ENCODE measurements at regions not wholly inside any gene's neighbourhood (a gene's known extent, or its start where the extent isn't known, plus 50 kb on each side); places are given as distances from the start of the nearest gene placed in this dataset.

DNA sequence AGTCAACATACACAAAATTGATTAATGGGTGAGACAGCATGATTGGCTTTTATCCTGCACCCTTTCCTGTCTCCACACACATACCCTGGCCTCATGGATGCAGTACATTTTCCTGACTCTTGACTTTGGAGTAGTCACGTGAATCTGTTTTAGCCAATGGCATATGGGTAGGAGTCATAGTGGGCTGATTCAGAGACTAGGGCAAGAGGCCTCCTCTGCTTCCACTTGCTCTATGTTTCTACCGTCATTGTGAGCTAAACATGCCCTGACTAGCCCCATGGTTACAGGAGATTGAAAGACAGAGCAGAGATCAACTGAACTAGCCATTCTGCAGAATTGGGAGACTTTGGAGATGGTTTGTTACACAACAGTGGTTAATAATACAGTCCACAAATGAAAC is 850.0 kb downstream of the DHX35 start:
- FAIRE-seq (no peak), DNase-seq (no peak)
- no peaks in the 10 kb centered on the region for H3K9me3 ChIP-seq (ENCODE audit: control insufficient read depth in 2 of 3, insufficient read depth in 1 of 3, low read length in 3 of 3)
- H3K27ac ChIP-seq (ENCODE audit: low read depth in 2 of 2, low read length in 2 of 2) = no peak overlapping the region
- no peaks in the 10 kb centered on the region for H3K36me3 ChIP-seq (ENCODE audit: control insufficient read depth in 2 of 3, insufficient read depth in 3 of 3, low read length in 3 of 3)
- intact Hi-C loops (cut with DNase I) = no loop called here
- H3K4me1 ChIP-seq (ENCODE audit: control insufficient read depth in 2 of 3, insufficient read depth in 2 of 3, low read depth in 1 of 3, low read length in 3 of 3) = no peaks in the 10 kb centered on the region
- H3K4me3 ChIP-seq (ENCODE audit: low read length in 3 of 3) = no peak overlapping the region
- no peak overlapping the region for H3K9ac ChIP-seq (ENCODE audit: low read length in 3 of 3)
- TF ChIP-seq, protein P1, sequence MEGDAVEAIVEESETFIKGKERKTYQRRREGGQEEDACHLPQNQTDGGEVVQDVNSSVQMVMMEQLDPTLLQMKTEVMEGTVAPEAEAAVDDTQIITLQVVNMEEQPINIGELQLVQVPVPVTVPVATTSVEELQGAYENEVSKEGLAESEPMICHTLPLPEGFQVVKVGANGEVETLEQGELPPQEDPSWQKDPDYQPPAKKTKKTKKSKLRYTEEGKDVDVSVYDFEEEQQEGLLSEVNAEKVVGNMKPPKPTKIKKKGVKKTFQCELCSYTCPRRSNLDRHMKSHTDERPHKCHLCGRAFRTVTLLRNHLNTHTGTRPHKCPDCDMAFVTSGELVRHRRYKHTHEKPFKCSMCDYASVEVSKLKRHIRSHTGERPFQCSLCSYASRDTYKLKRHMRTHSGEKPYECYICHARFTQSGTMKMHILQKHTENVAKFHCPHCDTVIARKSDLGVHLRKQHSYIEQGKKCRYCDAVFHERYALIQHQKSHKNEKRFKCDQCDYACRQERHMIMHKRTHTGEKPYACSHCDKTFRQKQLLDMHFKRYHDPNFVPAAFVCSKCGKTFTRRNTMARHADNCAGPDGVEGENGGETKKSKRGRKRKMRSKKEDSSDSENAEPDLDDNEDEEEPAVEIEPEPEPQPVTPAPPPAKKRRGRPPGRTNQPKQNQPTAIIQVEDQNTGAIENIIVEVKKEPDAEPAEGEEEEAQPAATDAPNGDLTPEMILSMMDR (IDR thresholded peaks at IDR 0.05; ENCODE audit: borderline replicate concordance, extremely low read depth, insufficient read depth) = no peak
- no peaks in the 10 kb centered on the region for H3K27me3 ChIP-seq (ENCODE audit: control insufficient read depth, insufficient read depth, low read length)

DNA sequence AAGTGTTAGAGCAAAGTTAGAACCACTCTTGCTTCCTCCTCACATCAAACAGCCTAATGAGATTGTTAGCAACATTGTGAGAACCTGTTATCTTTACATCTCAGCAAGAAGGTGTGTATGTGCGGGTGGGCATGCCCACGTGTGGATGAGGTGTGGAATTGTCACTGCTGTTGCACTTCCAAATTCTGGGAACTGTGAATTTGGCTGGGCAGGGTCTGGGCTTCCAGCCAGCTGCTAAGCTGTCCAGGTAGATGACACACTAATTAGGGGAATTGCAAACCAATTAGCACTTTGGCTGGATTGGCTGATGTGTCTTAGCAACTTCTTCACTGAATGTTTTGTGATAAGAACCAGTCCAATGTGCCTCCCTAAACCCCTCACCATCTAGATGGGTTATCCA is 848.2 kb downstream of the DHX35 start:
- no peak overlapping the region for H3K9ac ChIP-seq (ENCODE audit: low read length in 3 of 3)
- no peak for DNase-seq
- intact Hi-C loops (cut with DNase I) = no loop called here
- no peaks in the 10 kb centered on the region for H3K36me3 ChIP-seq (ENCODE audit: control insufficient read depth in 2 of 3, insufficient read depth in 3 of 3, low read length in 3 of 3)
- TF ChIP-seq, protein P1 (IDR thresholded peaks at IDR 0.05; ENCODE audit: borderline replicate concordance, extremely low read depth, insufficient read depth) = no peak
- H3K27me3 ChIP-seq (ENCODE audit: control insufficient read depth, insufficient read depth, low read length) = no peaks in the 10 kb centered on the region
- FAIRE-seq = no peak
- H3K4me1 ChIP-seq (ENCODE audit: control insufficient read depth in 2 of 3, insufficient read depth in 2 of 3, low read depth in 1 of 3, low read length in 3 of 3) = no peaks in the 10 kb centered on the region
- H3K4me3 ChIP-seq (ENCODE audit: low read length in 3 of 3) = no peak overlapping the region
- H3K27ac ChIP-seq (ENCODE audit: low read depth in 2 of 2, low read length in 2 of 2) = no peak overlapping the region
- no peaks in the 10 kb centered on the region for H3K9me3 ChIP-seq (ENCODE audit: control insufficient read depth in 2 of 3, insufficient read depth in 1 of 3, low read length in 3 of 3)

DNA sequence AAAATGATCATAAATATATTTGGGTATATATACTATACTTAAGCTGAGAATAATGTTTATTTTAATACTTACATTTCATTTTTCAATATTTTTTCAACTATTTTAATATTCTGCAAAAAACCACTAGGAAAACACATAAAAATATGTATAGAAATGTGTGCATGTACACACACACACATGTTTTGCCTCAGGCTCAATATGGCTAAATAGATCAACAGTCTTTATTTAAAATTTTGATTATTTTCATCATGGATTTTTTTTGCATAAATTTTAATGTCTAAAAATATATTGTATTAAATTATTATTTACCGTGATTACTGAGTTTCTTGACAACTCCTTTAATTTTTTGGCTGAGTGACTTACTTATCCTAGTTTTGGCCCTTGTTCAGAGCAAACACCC is 846.5 kb downstream of the DHX35 start:
- Histone ChIP-seq H3K27ac (ENCODE audit: low read depth in 2 of 2, low read length in 2 of 2) (no peak overlapping the region), H3K27me3 (ENCODE audit: control insufficient read depth, insufficient read depth, low read length) (no peaks in the 10 kb centered on the region), H3K36me3 (ENCODE audit: control insufficient read depth in 2 of 3, insufficient read depth in 3 of 3, low read length in 3 of 3) (no peaks in the 10 kb centered on the region), H3K4me1 (ENCODE audit: control insufficient read depth in 2 of 3, insufficient read depth in 2 of 3, low read depth in 1 of 3, low read length in 3 of 3) (no peaks in the 10 kb centered on the region), H3K4me3 (ENCODE audit: low read length in 3 of 3) (no peak overlapping the region), H3K9me3 (ENCODE audit: control insufficient read depth in 2 of 3, insufficient read depth in 1 of 3, low read length in 3 of 3) (no peaks in the 10 kb centered on the region), H3K9ac (ENCODE audit: low read length in 3 of 3) (no peak overlapping the region)
- FAIRE-seq = no peak
- intact Hi-C loops (cut with DNase I) = no loop called here
- DNase-seq = no peak
- TF ChIP-seq, protein P1 (IDR thresholded peaks at IDR 0.05; ENCODE audit: borderline replicate concordance, extremely low read depth, insufficient read depth) = no peak

DNA sequence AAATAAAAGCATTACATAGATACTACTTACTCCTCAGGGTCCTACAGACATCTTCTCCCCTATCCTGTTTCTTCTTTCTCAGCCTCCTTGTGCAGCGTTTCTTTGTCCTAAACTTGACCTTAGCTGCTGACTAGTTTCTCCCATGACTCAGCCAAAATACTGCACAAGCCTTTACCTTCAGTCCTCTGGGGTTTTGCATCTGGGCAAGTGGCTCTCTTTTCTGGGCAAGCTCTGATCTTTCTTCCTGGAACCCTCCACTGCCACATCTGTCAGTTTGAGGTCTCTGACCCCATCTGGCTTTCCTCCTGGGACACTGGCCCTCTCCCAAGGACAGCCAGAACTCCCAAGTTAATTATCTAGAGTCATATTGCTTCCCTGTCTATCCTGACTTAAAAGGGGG is 838.4 kb downstream of the DHX35 start:
- TF ChIP-seq, protein P1 (IDR thresholded peaks at IDR 0.05; ENCODE audit: borderline replicate concordance, extremely low read depth, insufficient read depth) = no peak
- Histone ChIP-seq H3K27me3 (ENCODE audit: control insufficient read depth, insufficient read depth, low read length) (no peaks in the 10 kb centered on the region), H3K36me3 (ENCODE audit: control insufficient read depth in 2 of 3, insufficient read depth in 3 of 3, low read length in 3 of 3) (no peaks in the 10 kb centered on the region), H3K4me3 (ENCODE audit: low read length in 3 of 3) (no peak overlapping the region), H3K9me3 (ENCODE audit: control insufficient read depth in 2 of 3, insufficient read depth in 1 of 3, low read length in 3 of 3) (peaks cover 0 to 6% (median 0%) of the 10 kb centered on the region in 3 donors), H3K27ac (ENCODE audit: low read depth in 2 of 2, low read length in 2 of 2) (no peak overlapping the region), H3K9ac (ENCODE audit: low read length in 3 of 3) (no peak overlapping the region), H3K4me1 (ENCODE audit: control insufficient read depth in 2 of 3, insufficient read depth in 2 of 3, low read depth in 1 of 3, low read length in 3 of 3) (peaks cover 0 to 3% (median 2%) of the 10 kb centered on the region in 3 donors)
- intact Hi-C loops (cut with DNase I) = no loop called here
- no peak for FAIRE-seq
- DNase-seq = peak in 2 of 5 donors; percentile 20 to 45

Data from kidney (tissue), 13 donors.